ENCODE measurements at regions not wholly inside any gene's neighbourhood (a gene's known extent, or its start where the extent isn't known, plus 50 kb on each side); places are given as distances from the start of the nearest gene placed in this dataset.
"Not testable (repeated sequence)": the region's sequence is repeated elsewhere in the genome, so short reads cannot be mapped to it uniquely, and the experiment has no call there.

GRCh38 chr3:674116-674515, 418.7 kb upstream of the CNTN6 start:
- no peak for DNase-seq

- no peak for DNase-seq
Observed at GRCh38 chr3:675846-676245, 417.0 kb upstream of the CNTN6 start.

- no peak for DNase-seq
Observed at GRCh38 chr3:683770-684169, 409.1 kb upstream of the CNTN6 start.

GRCh38 chr3:690770-691169, 402.1 kb upstream of the CNTN6 start:
- no peak for DNase-seq

GRCh38 chr3:700514-700913, 392.3 kb upstream of the CNTN6 start:
- no peak for DNase-seq

- DNase-seq, result no peak
Observed at GRCh38 chr3:707041-707440, 385.8 kb upstream of the CNTN6 start.

- no peak for DNase-seq
Observed at GRCh38 chr3:713006-713621, 379.7 kb upstream of the CNTN6 start.

- no peak for DNase-seq
Observed at GRCh38 chr3:713947-714620, 378.7 kb upstream of the CNTN6 start.

GRCh38 chr3:721086-721485, 371.7 kb upstream of the CNTN6 start:
- no peak for DNase-seq

- DNase-seq, result no peak
Observed at GRCh38 chr3:732326-732928, 360.4 kb upstream of the CNTN6 start.

GRCh38 chr3:733313-733712, 359.5 kb upstream of the CNTN6 start:
- no peak for DNase-seq

- no peak for DNase-seq
Observed at GRCh38 chr3:757711-758110, 335.1 kb upstream of the CNTN6 start.

GRCh38 chr3:759106-759505, 333.7 kb upstream of the CNTN6 start:
- no peak for DNase-seq

GRCh38 chr3:773433-773832, 319.4 kb upstream of the CNTN6 start:
- DNase-seq, result not testable (repeated sequence)

GRCh38 chr3:775178-775880, 317.5 kb upstream of the CNTN6 start:
- no peak for DNase-seq

GRCh38 chr3:780505-780904, 312.3 kb upstream of the CNTN6 start:
- no peak for DNase-seq

- no peak for DNase-seq
Observed at GRCh38 chr3:791442-791841, 301.4 kb upstream of the CNTN6 start.

- DNase-seq, result no peak
Observed at GRCh38 chr3:792630-793029, 300.2 kb upstream of the CNTN6 start.

- no peak for DNase-seq
Observed at GRCh38 chr3:804211-804610, 288.6 kb upstream of the CNTN6 start.

- no peak for DNase-seq
Observed at GRCh38 chr3:805326-805725, 287.5 kb upstream of the CNTN6 start.

- no peak for DNase-seq
Observed at GRCh38 chr3:806006-806405, 286.8 kb upstream of the CNTN6 start.

- DNase-seq, result no peak
Observed at GRCh38 chr3:816605-817004, 276.2 kb upstream of the CNTN6 start.

- DNase-seq, result no peak
Observed at GRCh38 chr3:834679-835078, 258.1 kb upstream of the CNTN6 start.

GRCh38 chr3:835096-835495, 257.7 kb upstream of the CNTN6 start:
- DNase-seq, result no peak

Data from inflammatory macrophage (primary cell).